GM21528 (cell line): ENCODE measurements at regions not wholly inside any gene's neighbourhood (a gene's known extent, or its start where the extent isn't known, plus 50 kb on each side); places are given as distances from the start of the nearest gene placed in this dataset.
A peak's percentile ranks its signal among the peaks of the same experiment; 100 is the strongest.
"Not testable (repeated sequence)": the region's sequence is repeated elsewhere in the genome, so short reads cannot be mapped to it uniquely, and the experiment has no call there.

Source experiments
- ATAC-seq: cut with Tn5 transposase; IDR thresholded peaks from one replicate; pipeline ENCODE4 v1.9.1; 2021; ENCODE audit warnings: mild to moderate bottlenecking, moderate library complexity; ENCODE audit not compliant: unreplicated experiment, low FRiP score

DNA sequence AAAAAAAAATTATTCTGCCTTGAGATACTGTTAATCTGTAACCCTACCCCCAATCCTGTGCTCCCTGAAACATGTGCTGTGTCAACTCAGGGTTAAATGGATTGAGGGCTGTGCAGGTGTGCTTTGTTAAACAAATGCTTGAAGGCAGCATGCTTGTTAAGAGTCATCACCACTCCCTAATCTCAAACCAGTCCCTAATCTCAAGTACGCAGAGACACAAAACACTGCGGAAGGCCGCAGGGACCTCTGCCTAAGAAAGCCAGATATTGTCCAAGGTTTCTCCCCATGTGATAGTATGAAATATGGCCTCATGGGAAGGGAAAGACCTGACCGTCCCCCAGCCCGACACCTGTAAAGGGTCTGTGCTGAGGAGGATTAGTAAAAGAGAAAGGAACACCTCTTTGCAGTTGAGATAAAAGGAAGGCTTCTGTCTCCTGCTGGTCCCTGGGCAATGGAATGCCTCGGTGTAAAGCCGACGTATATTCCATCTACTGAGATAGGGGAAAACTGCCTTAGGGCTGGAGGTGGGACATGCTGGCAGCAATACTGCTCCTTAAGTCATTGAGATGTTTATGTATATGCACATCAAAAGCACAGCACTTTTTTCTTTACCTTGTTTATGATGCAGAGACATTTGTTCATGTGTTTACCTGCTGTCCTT, 402.6 kb downstream of the TBC1D32 start:
- ATAC-seq, result not testable (repeated sequence)

DNA sequence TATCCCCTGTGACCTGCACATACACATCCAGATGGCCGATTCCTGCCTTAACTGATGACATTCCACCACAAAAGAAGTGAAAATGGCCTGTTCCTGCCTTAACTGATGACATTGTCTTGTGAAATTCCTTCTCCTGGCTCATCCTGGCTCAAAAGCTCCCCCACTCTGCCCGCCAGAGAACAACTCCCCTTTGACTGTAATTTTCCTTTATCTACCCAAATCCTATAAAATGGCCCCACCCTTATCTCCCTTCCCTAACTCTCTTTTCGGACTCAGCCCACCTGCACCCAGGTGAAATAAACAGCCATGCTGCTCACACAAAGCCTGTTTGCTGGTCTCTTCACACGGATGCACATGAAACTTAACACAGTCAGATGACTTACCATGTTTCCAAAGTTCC, 403.8 kb downstream of the TBC1D32 start:
- ATAC-seq, result not testable (repeated sequence)

DNA sequence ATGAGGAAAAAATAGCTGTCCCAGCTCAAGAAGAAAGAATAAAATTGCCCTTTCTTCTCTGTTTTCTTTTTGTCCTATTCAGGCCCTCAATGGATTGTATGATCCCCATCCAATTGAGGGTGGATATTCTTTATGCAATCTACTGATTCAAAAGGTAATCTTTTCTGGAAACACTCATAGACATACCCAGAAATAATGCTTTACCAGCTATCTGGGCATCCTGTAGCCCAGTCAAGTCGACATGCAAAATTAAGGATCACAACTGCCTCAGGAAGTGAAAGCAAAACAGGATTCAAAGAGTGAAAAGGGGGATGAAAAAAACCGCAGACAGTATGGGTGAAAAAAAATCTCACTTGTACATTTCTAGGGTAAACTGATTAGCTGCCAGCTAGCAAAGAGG, 410.1 kb downstream of the TBC1D32 start:
- ATAC-seq, result no peak

DNA sequence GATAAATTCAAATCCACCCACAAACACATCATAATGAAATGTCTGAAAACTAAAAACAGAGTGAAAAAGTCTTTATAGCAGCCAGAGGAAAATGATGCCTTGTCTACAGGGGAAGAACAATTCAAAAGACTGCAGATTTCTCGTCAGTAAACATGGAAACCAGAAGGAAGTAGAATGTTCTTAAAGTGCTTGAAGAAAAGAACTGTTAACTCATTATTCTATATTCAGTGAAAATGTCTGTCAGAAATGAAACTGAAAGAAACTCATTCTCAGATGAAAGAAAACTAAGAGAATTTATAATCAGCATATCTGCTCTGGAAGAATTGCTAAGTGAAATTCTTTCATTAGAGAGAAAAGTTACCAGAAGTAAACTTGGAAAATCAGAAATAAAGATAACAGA, 416.1 kb downstream of the TBC1D32 start:
- no peak for ATAC-seq

DNA sequence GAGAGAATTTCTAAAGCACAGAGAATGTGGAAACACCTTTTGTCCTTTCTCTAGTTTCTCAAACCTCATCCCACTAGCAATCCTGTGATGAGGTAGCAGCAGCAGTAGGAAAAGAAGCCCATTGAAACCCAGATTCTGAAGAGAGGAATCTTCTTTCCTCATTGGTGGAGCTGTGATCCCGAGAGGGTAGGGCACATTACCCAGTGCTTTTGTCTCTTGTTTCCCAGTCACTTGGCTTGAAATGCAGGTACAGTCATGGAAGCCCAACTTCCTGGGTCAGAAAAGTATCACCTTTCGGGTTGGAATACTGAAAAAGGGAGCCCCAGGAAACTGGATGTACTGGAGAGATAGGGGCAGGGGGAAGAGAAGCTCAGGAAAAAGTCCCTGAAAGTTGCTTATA, 417.4 kb downstream of the TBC1D32 start:
- ATAC-seq, result no peak

DNA sequence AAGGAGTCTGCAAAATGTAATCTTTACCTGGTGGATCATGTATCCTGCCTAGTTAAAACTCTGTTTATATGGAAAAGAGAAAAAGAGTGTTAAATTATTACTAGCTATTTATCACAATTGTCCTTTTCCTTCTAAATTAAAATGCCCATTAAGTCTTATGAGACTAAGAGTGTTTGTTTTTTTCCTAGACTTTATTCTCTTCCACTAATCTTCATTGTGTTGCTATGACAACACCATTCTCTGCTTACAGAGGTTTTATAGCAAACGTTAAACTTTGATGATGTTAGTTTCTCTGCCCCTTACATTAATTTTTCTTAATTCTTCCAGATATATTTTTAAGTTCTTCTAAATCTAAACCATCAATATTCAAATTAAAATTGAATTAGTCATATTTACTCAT, 420.8 kb downstream of the TBC1D32 start:
- no peak for ATAC-seq

DNA sequence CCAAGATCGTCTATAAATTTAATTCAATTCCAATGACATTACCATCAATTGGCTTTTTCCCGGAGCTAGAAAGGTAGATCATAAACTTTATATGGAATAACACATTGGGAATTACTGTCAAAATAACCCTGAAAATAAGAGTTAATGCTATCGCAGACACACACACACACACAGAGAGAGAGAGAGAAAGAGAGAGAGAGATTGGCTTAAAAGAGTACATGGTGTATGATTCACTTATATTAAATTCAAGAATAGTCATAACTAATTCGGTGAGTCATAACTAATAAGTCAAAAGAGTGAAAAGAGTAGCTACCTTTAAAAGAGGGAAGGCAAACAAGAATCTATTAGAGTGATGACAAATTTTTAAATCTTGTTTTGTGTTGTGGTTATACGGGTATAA, 425.5 kb downstream of the TBC1D32 start:
- no peak for ATAC-seq

DNA sequence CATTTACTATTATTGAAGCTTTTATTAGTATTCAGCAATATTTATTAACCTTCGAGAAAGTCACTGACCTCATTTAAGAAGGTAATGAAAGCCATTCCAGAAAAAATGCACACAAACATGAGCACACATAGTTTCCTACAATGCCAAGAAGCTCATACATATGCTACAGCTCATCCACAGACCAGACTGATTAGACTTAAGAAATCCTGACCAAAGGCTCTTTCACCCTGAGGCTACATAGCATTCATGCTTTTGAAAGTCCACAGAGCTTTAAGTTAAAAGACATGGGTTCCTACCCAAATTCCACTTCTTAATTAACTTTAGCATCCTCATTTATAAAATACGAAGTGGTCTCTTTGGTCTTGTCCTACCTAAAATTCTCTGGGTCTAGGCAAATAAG, 430.4 kb downstream of the TBC1D32 start:
- ATAC-seq, result no peak

DNA sequence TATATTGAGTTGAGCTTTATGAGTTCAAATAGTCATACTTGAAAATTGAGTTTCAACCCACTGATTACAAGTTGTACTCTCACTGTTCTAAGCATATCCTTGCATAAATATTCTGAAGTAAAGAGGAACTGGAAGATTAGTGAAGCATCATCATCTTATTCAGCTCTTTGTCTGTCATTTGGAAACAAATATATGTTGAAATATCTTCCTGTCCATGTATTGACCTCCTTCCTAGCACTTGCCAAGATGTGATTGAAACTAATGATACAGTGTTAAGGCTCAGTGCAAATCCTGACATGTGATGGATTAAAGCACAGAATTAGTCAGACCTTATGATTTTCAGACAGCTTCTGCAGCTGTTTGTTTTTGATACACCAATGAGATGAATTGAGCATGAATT, 434.3 kb downstream of the TBC1D32 start:
- no peak for ATAC-seq

DNA sequence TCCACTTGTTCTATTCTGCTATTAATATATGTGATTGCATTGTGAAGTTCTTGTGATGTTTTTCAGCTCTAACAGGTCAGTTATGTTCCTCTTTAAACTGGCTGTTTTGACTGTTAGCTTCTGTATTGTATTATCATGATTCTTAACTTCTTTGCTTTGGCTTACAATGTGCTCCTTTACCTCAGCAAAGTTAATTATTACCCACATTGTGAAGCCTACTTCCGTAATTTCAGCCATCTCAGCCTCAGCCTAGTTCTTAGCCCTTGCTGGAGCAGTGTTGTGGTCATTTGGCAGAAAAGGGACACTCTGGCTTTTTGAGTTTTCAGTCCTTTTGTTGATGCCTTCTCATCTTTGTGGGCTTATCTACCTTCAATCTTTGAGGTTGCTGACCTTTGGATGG, 440.2 kb downstream of the TBC1D32 start:
- no peak for ATAC-seq

DNA sequence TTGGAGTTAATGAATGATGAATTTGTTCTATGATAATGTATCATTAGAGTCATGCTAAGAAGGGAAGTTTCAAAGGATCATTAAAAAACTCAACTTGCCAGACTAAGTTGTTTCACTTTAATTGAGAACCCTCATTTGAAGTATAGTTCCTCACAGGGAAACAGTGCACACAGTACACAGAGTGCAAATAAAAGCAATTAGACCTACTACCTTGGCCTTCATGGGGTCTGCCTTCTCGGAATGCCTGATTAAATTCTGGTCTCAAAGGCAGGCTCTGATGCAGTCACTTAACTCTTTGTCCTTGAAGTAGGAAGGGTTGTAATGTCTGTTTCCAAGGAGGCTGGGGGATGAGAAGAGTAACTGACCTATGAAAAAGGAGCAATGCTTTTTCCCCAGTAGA, 457.3 kb downstream of the TBC1D32 start:
- ATAC-seq, result no peak

DNA sequence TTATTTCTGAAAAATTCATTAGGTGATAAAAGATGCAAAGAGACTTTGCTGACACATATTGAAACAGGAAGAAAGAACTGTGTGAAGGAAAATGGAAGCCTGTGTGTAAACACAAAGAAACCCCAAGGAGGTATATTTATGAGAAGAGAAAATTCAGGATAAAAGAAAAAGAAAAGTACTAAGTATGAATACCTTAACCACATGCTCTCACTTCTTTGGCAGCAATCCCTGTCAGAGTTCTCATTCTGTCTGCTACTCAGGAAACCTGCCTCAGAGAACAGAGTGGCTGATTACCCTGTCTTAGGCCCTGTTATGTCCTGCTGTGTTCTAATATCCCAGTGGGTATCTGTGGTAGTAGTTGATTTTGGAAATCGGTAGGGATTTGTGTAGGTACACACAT, 457.9 kb downstream of the TBC1D32 start:
- peak; percentile 59 for ATAC-seq

DNA sequence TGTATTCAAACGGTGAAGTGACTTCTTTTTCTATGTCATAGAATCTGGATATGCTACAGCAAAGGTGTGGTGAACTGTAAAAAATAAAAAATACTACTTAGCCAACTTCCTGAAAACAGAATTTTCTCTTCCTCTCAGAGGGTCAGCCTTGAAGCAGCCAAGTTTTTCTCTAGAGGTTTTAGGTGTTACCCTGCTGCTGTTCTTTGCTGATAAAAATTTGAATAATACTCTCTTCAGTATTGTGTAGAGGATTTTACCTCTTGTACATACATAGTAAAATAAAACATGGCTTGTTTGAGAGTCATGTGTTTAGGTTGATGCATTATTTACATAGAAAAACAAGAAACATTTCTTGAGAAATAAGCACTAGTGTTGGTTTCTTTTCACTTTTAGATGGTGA, 458.4 kb downstream of the TBC1D32 start:
- ATAC-seq, result peak; percentile 47

DNA sequence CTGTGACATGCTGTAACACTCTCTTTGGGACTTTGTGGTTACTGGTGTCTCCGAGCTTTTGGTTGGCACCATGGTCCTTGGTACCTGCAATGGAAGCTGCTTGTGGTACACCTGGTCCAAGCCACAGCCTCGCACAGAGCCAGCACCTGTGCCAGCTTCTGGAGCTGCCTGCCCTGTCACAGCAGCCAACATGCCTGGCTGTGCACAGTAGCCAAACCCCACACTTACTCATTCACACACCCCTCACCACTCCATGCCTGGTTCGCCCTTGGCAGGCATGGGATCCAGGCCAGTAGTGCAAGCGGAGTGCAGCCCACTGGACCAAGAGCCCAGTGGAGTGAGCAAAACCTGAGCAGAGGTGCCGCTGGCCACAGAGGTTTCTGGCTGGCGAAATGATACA, 459.9 kb downstream of the TBC1D32 start:
- ATAC-seq, result no peak

DNA sequence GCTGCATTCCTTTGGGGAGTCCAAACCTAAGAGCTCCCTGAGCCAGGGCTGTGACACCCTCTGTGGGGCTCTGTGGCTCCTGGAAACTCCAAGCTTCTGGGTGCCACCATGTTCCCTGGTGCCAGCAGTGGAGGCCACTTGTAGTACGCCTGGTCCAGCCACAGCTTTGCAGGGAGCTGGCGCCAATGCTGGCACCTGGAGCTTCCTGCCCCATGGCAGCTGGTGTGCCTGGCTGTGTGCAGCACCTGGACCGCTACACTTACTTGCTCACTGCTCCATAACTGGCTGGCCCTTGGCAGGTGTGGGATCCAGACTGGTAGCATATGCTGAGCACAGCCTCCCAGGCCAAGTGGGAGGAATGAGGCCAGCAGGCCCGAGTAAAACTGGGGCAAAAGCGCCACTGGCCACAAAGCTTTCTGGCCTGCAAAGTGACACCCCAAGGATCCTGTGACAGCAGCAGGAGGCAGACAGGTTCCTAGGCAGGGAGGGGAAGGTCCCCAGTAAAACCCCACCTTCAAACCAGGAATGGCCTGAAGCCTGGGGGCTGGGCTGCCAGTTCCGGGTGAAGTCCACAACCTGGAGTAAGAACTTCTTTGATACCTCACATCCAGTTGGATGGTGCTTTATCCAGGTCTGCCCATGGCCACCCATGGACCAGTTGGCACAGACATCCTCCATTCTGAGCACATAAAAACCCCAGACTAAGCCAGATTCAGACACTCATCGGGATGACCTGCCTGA, 461.0 kb downstream of the TBC1D32 start:
- ATAC-seq, result no peak

DNA sequence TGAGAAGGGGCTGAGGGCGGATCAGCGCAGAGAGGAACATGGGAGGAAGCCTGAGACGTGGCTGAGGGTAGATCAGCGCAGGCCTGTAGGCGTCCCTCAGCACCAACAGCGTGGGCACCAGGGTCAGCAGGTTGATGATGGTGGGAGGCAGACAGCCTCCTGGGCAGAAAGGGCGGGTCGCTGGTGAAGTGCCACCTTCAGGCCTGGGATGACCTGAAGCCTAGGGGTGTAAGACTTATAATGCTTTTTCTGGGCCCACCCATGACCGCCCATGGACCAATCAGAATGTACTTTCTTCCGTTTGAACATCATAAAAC, 462.1 kb downstream of the TBC1D32 start:
- no peak for ATAC-seq

DNA sequence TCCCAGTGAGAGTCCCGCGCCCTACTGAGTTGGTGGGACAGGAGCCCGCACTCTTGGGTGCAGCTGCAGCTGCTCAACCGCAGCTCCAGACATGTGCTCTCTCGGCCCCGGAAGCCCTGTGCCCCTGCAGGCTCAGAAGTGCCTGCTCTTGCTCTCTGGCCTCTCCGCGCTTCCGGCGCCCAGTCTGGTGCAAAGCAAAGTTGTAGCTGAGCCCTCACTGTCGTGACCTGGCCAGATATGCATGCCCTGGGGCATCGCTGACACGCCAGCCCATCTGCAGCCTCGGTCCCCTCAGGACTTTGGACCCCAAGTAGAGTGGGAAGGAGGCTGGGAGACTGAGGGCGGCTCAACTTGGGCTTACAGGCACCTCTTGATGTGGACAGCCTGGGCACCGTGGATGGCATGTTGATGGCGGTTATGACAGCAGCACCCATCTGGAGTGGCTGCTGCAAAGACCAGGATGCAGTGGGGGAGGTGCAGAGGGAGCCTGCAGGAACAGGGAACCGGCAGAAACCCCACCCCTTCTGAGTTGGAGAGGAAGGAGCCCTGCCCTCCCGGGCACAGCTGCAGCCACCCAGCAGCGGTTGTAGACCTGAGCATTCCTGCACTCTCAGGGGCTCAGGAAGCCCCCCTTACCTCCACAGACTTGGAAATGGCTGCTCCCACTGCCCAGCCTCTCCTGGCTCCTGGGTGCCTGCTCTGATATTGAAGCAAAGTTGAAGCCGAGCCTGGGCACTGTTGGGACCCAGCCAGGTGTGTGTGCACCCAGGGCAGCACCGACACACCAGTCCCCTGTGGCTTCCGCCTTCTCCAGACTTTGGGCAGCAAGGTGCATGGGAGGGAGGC, 462.6 kb downstream of the TBC1D32 start:
- no peak for ATAC-seq

DNA sequence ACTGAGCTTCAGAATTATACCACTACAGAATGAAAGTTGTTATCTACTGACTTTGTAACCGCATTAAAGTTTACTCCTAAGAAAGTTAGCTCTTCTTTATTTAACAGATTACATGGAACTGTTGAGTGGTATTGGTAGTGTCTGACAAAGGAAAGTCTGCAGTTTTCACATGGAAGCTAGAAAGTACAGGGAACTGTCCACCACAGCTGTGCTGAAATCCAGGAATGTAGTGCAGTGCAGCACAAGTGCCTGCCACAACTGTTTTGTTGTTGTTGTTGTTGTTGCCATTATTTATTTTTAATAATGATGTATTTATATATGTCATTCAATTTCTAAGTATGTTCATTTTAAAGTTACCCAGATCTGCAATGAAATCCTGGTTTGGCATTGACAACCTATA, 464.9 kb downstream of the TBC1D32 start:
- no peak for ATAC-seq

DNA sequence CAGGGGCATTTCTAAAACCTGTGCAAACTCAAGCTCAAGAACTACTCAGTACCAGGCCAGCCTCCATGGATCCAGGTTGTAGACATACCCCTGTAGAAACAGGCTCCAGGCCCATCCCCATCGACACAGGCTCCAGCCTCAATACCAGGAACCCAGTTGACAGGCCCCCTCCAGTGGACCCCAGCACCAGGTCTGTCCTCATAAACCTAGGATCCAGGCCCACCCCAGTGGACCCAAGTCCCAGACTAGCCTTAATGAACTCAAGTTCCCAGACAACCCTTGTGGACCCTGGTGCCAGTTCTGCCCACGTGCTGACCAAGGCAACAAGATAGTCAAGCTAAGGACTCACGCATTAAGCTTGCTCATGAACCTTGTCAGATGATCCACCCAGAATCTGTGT, 476.9 kb downstream of the TBC1D32 start:
- no peak for ATAC-seq

DNA sequence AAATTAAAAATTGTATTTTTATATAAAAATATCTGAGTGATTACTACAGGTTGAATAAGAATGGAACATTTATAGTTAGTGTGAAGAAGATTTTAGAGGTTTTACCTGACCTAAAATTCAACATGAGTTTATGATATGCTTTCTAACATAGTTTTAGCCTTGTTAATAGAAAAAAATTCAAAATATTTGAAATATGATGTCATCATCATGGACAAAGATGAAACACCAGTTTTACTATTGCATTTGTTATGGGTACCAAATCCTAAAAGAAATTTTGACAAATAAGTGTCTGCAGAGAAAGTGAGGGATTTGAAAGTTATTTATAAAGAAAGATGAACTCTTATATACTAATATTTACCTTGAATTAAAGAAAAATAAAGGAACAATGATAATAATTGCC, 479.7 kb downstream of the TBC1D32 start:
- ATAC-seq, result no peak

DNA sequence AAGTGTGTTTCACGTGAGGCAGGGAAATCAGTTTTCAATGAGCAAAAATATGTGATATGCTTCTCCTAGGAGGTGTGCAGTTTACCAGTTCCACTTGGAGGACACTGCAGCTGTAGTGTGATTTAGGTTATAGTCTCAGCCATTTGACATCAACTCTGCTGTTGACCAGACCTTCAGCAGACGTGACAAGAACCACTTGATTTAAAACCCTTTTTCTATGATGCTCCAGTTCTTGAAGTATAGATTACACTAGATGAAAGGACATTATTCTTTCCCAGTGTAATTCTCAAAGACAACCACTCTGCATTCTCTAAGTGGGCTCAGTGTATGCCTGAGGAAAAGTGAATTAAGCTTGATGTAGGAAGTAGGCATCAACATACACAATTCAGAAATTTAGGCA, 480.8 kb downstream of the TBC1D32 start:
- no peak for ATAC-seq
